ENCODE measurements at regions not wholly inside any gene's neighbourhood (a gene's known extent, or its start where the extent isn't known, plus 50 kb on each side); places are given as distances from the start of the nearest gene placed in this dataset.

- Mint-ChIP-seq H3K27me3 (ENCODE audit: insufficient read depth) (no peaks in the 10 kb centered on the region), H3K9me3 (no peaks in the 10 kb centered on the region), H3K36me3 (ENCODE audit: low read depth) (no peaks in the 10 kb centered on the region), H3K4me1 (ENCODE audit: low read depth) (no peaks in the 10 kb centered on the region), H3K27ac (no peak overlapping the region), H3K4me3 (no peak overlapping the region)
- intact Hi-C loops (cut with micrococcal nuclease) = no loop called here
- DNase-seq (ENCODE audit: low spot score) = no peak
Measured at GRCh38 chr13:62014299-62014698, 598.6 kb upstream of the PCDH20 start.

- H3K9me3 Mint-ChIP-seq = peaks cover 5% of the 10 kb centered on the region
Measured at GRCh38 chr13:62003452-62003851, 587.8 kb upstream of the PCDH20 start.

GRCh38 chr13:61994174-61994573 lies 578.5 kb upstream of the PCDH20 start:
- peaks cover 15% of the 10 kb centered on the region for H3K9me3 Mint-ChIP-seq
- no peaks in the 10 kb centered on the region for H3K36me3 Mint-ChIP-seq (ENCODE audit: low read depth)
- H3K4me1 Mint-ChIP-seq (ENCODE audit: low read depth) = no peaks in the 10 kb centered on the region
- no peak overlapping the region for H3K4me3 Mint-ChIP-seq
- intact Hi-C loops (cut with micrococcal nuclease) = no loop called here
- DNase-seq (ENCODE audit: low spot score) = no peak
- H3K27ac Mint-ChIP-seq = no peak overlapping the region
- H3K27me3 Mint-ChIP-seq (ENCODE audit: insufficient read depth) = no peaks in the 10 kb centered on the region

More at GRCh38 chr13:62003452-62003851, 587.8 kb upstream of the PCDH20 start:
- Mint-ChIP-seq H3K27ac (no peak overlapping the region), H3K4me1 (ENCODE audit: low read depth) (no peaks in the 10 kb centered on the region), H3K4me3 (no peak overlapping the region), H3K36me3 (ENCODE audit: low read depth) (no peaks in the 10 kb centered on the region), H3K27me3 (ENCODE audit: insufficient read depth) (no peaks in the 10 kb centered on the region)
- intact Hi-C loops (cut with micrococcal nuclease) = no loop called here
- no peak for DNase-seq (ENCODE audit: low spot score)

DNA sequence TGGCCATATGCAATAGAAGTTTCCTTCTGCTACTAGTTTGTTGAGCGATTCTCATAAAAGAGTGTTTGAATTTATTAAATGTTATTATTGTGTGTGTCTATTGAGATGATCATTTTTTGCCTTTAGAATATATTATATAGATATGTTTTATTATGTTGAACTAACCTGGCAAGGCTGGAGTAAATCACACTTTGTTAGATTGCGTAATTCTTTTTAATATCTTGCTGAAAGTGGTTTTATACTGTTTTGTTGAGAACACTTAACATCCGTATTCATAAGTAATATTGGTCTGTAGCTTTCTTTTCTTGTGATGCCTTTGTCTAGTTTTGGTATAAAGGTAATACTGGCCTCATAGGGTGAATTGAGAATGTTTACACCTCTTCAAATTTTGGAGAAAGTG lies 574.3 kb upstream of the PCDH20 start:
- H3K27me3 Mint-ChIP-seq (ENCODE audit: insufficient read depth) = no peaks in the 10 kb centered on the region
- H3K36me3 Mint-ChIP-seq (ENCODE audit: low read depth) = no peaks in the 10 kb centered on the region
- H3K4me1 Mint-ChIP-seq (ENCODE audit: low read depth) = no peaks in the 10 kb centered on the region
- intact Hi-C loops (cut with micrococcal nuclease) = no loop called here
- no peak overlapping the region for H3K4me3 Mint-ChIP-seq
- peaks cover 7% of the 10 kb centered on the region for H3K9me3 Mint-ChIP-seq
- no peak overlapping the region for H3K27ac Mint-ChIP-seq
- DNase-seq (ENCODE audit: low spot score) = no peak

GRCh38 chr13:61988810-61989209 lies 573.2 kb upstream of the PCDH20 start:
- H3K36me3 Mint-ChIP-seq (ENCODE audit: low read depth) = no peaks in the 10 kb centered on the region
- H3K27me3 Mint-ChIP-seq (ENCODE audit: insufficient read depth) = no peaks in the 10 kb centered on the region
- H3K27ac Mint-ChIP-seq = no peak overlapping the region
- no peak for DNase-seq (ENCODE audit: low spot score)
- no peak overlapping the region for H3K4me3 Mint-ChIP-seq
- intact Hi-C loops (cut with micrococcal nuclease) = no loop called here
- no peaks in the 10 kb centered on the region for H3K9me3 Mint-ChIP-seq
- no peaks in the 10 kb centered on the region for H3K4me1 Mint-ChIP-seq (ENCODE audit: low read depth)

- DNase-seq (ENCODE audit: low spot score) = no peak
- no peaks in the 10 kb centered on the region for H3K27me3 Mint-ChIP-seq (ENCODE audit: insufficient read depth)
- no peak overlapping the region for H3K27ac Mint-ChIP-seq
- H3K9me3 Mint-ChIP-seq = no peaks in the 10 kb centered on the region
- no peak overlapping the region for H3K4me3 Mint-ChIP-seq
- H3K4me1 Mint-ChIP-seq (ENCODE audit: low read depth) = no peaks in the 10 kb centered on the region
- intact Hi-C loops (cut with micrococcal nuclease) = no loop called here
- H3K36me3 Mint-ChIP-seq (ENCODE audit: low read depth) = no peaks in the 10 kb centered on the region
Measured at GRCh38 chr13:61975001-61975400, 559.4 kb upstream of the PCDH20 start.

GRCh38 chr13:61965756-61966155 lies 550.1 kb upstream of the PCDH20 start:
- Mint-ChIP-seq H3K4me3 (no peak overlapping the region), H3K27ac (no peak overlapping the region), H3K36me3 (ENCODE audit: low read depth) (no peaks in the 10 kb centered on the region), H3K4me1 (ENCODE audit: low read depth) (no peaks in the 10 kb centered on the region), H3K9me3 (no peaks in the 10 kb centered on the region), H3K27me3 (ENCODE audit: insufficient read depth) (no peaks in the 10 kb centered on the region)
- intact Hi-C loops (cut with micrococcal nuclease) = no loop called here
- DNase-seq (ENCODE audit: low spot score) = no peak

DNA sequence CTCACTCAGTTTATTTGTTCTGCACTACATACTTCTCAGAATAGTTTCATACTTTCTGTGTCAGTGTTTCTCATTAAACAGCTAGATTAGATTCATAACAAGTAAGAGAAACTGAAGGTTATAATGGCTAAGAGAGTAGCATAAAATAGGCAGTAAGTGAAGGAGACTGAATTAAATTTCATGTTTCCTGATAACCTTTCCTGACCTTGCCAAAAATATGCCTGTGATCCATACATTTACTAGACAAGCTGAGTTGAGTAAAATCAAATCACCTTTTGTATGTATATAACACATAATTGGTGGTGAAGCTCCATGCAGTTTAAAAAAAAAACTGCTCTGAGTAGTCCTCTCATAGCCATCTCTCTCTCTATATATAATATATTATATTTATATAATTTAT lies 545.3 kb upstream of the PCDH20 start:
- no peak overlapping the region for H3K4me3 Mint-ChIP-seq
- H3K27me3 Mint-ChIP-seq (ENCODE audit: insufficient read depth) = no peaks in the 10 kb centered on the region

GRCh38 chr13:61954092-61954491 lies 538.4 kb upstream of the PCDH20 start:
- no peak for DNase-seq (ENCODE audit: low spot score)
- Mint-ChIP-seq H3K27ac (no peak overlapping the region), H3K4me3 (no peak overlapping the region), H3K9me3 (no peaks in the 10 kb centered on the region), H3K4me1 (ENCODE audit: low read depth) (no peaks in the 10 kb centered on the region), H3K36me3 (ENCODE audit: low read depth) (no peaks in the 10 kb centered on the region), H3K27me3 (ENCODE audit: insufficient read depth) (no peaks in the 10 kb centered on the region)
- intact Hi-C loops (cut with micrococcal nuclease) = no loop called here

More for the DNA sequence above, 545.3 kb upstream of the PCDH20 start:
- Mint-ChIP-seq H3K4me1 (ENCODE audit: low read depth) (no peaks in the 10 kb centered on the region), H3K27ac (no peak overlapping the region), H3K9me3 (no peaks in the 10 kb centered on the region), H3K36me3 (ENCODE audit: low read depth) (no peaks in the 10 kb centered on the region)
- intact Hi-C loops (cut with micrococcal nuclease) = no loop called here
- no peak for DNase-seq (ENCODE audit: low spot score)

DNA sequence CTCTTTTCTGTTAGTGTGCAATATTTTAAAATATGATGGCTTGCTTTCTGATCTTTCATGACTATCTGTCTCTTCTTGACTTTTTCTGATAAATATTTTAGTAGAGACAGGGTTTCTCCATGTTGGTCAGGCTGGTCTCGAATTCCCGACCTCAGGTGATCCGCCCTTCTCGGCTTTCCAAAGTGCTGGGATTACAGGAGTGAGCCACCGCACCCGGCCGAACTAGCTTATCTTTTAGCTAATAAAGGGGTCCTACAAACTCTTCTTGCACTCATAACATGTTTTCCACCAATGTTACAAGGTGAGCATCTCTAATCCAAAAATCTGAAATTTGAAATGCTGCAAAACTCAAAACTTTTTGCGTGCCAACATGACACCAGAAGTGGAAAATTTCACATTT lies 535.2 kb upstream of the PCDH20 start:
- no peak overlapping the region for H3K4me3 Mint-ChIP-seq
- H3K27ac Mint-ChIP-seq = no peak overlapping the region
- no peaks in the 10 kb centered on the region for H3K4me1 Mint-ChIP-seq (ENCODE audit: low read depth)
- no peaks in the 10 kb centered on the region for H3K36me3 Mint-ChIP-seq (ENCODE audit: low read depth)
- intact Hi-C loops (cut with micrococcal nuclease) = no loop called here
- no peak for DNase-seq (ENCODE audit: low spot score)
- H3K27me3 Mint-ChIP-seq (ENCODE audit: insufficient read depth) = no peaks in the 10 kb centered on the region
- no peaks in the 10 kb centered on the region for H3K9me3 Mint-ChIP-seq

DNA sequence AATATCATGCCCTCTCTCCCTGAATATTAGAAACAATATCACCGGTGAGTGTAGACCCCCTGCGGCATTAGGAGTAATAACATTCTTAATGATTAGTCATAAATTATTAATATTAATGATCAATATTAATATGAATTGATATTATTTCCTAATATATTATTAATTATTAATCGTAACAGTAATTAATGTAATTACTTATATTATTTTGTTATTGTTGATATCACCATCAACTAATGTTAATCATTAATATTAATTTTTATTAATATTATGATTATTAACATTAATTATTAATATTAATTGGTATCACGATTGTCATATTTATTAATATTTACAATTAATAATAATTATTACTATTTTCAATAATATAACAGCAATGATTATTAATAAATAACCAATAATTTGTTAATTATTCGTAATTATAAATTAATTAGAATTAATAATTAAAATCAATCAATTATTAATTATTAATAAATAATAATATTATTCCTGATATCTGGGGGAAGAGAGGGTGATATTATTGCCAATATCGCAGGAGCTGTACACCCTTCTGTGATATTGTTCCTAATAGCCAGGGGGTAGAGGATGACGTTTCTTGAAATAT lies 528.8 kb upstream of the PCDH20 start:
- Mint-ChIP-seq H3K36me3 (ENCODE audit: low read depth) (no peaks in the 10 kb centered on the region), H3K27ac (no peak overlapping the region), H3K9me3 (peaks cover 15% of the 10 kb centered on the region), H3K27me3 (ENCODE audit: insufficient read depth) (no peaks in the 10 kb centered on the region), H3K4me3 (no peak overlapping the region), H3K4me1 (ENCODE audit: low read depth) (no peaks in the 10 kb centered on the region)
- no peak for DNase-seq (ENCODE audit: low spot score)
- intact Hi-C loops (cut with micrococcal nuclease) = no loop called here

- no peaks in the 10 kb centered on the region for H3K4me1 Mint-ChIP-seq (ENCODE audit: low read depth)
- intact Hi-C loops (cut with micrococcal nuclease) = no loop called here
- H3K4me3 Mint-ChIP-seq = no peak overlapping the region
- DNase-seq (ENCODE audit: low spot score) = no peak
- H3K36me3 Mint-ChIP-seq (ENCODE audit: low read depth) = no peaks in the 10 kb centered on the region
- no peak overlapping the region for H3K27ac Mint-ChIP-seq
- no peaks in the 10 kb centered on the region for H3K9me3 Mint-ChIP-seq
- H3K27me3 Mint-ChIP-seq (ENCODE audit: insufficient read depth) = no peaks in the 10 kb centered on the region
Measured at GRCh38 chr13:61935710-61936109, 520.1 kb upstream of the PCDH20 start.

DNA sequence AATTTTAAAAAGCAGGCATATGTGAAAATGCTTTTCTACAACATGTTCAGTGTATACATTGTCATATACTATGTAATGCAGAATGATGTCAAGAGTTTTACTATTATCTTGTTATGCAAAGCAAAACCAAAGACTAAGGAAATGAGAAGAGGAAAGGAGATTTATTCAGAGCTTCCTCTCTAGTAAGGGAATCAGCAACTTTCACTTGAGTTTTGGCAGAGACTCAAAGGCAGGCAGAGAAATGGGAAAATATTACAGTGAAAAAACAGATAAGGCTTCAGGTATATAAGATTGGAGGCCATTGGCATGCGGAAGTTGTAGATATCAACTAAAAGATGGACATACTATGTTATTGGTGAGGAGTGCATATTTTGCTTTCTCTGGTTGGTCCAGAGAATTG lies 512.0 kb upstream of the PCDH20 start:
- no peak overlapping the region for H3K4me3 Mint-ChIP-seq
- DNase-seq (ENCODE audit: low spot score) = no peak
- no peaks in the 10 kb centered on the region for H3K36me3 Mint-ChIP-seq (ENCODE audit: low read depth)
- no peaks in the 10 kb centered on the region for H3K4me1 Mint-ChIP-seq (ENCODE audit: low read depth)
- H3K27ac Mint-ChIP-seq = no peak overlapping the region
- intact Hi-C loops (cut with micrococcal nuclease) = no loop called here
- no peaks in the 10 kb centered on the region for H3K27me3 Mint-ChIP-seq (ENCODE audit: insufficient read depth)
- peaks cover 10% of the 10 kb centered on the region for H3K9me3 Mint-ChIP-seq

- DNase-seq (ENCODE audit: low spot score) = no peak
- Mint-ChIP-seq H3K4me3 (no peak overlapping the region), H3K9me3 (peaks cover 8% of the 10 kb centered on the region), H3K27ac (no peak overlapping the region), H3K36me3 (ENCODE audit: low read depth) (no peaks in the 10 kb centered on the region), H3K27me3 (ENCODE audit: insufficient read depth) (no peaks in the 10 kb centered on the region), H3K4me1 (ENCODE audit: low read depth) (no peaks in the 10 kb centered on the region)
- intact Hi-C loops (cut with micrococcal nuclease) = no loop called here
Measured at GRCh38 chr13:61918841-61919240, 503.2 kb upstream of the PCDH20 start.

All from activated T-helper 1 cell treated with anti-CD3 and anti-CD28 coated beads, Interleukin-12 subunit alpha, Interleukin-12 subunit beta, Interleukin-2, Interleukin-4 antibody, amounts not matched to agents 30 ng/mL and 10 ng/mL and 1 ng/mL, durations not matched to agents 14 hours and 24 hours and 36 hours (primary cell).